ENCODE measurements at regions not wholly inside any gene's neighbourhood (a gene's known extent, or its start where the extent isn't known, plus 50 kb on each side); places are given as distances from the start of the nearest gene placed in this dataset.

DNA sequence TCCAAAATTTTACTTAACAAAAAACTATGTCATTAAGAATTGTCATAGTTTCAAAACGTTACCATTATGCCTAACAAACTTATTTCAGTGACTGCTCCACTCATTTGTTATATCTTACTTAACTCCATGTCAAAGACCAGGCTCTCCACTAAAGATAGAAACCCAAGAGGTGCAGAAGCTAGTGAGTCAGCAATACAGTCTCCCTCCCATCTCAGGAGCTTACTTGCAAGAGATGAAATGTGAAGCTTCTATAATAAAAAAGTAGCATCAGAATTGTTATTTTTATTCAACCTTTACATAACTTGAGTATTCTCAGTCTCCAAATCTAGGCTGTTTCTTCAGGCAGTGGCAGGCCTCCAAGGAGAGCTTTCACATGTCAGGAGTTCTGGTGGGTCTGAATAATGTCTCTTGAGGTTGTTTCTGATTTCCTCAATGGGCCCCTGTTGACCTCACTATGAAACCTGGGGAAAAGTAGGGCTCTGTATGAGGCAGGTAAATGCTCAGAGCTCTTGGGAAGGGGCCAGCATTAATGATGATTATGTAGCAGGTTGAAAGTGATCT lies 242.0 kb downstream of the NDFIP2 start:
- H3K36me3 Mint-ChIP-seq (ENCODE audit: low read depth) = no peaks in the 10 kb centered on the region
- intact Hi-C loops (cut with micrococcal nuclease) = no loop called here
- H3K27ac Mint-ChIP-seq = no peak overlapping the region
- no peak for DNase-seq (ENCODE audit: low spot score)
- no peak overlapping the region for H3K4me3 Mint-ChIP-seq
- H3K9me3 Mint-ChIP-seq = peaks cover 3% of the 10 kb centered on the region
- H3K4me1 Mint-ChIP-seq (ENCODE audit: low read depth) = no peaks in the 10 kb centered on the region
- peaks cover 3% of the 10 kb centered on the region for H3K27me3 Mint-ChIP-seq (ENCODE audit: insufficient read depth)

DNA sequence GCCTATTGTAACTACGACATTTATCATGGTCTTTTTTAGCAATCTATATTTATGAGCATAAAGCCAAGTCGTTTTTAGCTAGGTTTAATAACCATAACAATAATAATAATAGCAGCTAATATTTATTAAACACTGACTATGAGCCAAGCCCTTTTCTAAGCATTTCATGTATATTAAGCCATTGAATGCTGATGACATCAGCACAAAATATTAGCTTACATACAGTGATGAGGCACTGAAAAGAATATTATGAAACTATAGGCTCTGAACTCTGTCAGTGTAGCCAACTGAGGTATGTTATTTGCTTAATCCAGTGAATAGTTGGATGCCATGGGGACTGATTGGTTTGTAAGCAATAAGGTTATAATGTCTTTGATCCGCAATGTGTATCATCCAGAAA lies 235.2 kb downstream of the NDFIP2 start:
- H3K4me3 Mint-ChIP-seq = no peak overlapping the region
- H3K27ac Mint-ChIP-seq = no peak overlapping the region
- H3K36me3 Mint-ChIP-seq (ENCODE audit: low read depth) = no peaks in the 10 kb centered on the region
- intact Hi-C loops (cut with micrococcal nuclease) = no loop called here
- H3K9me3 Mint-ChIP-seq = peaks cover 3% of the 10 kb centered on the region
- H3K27me3 Mint-ChIP-seq (ENCODE audit: insufficient read depth) = no peaks in the 10 kb centered on the region
- DNase-seq (ENCODE audit: low spot score) = no peak
- no peaks in the 10 kb centered on the region for H3K4me1 Mint-ChIP-seq (ENCODE audit: low read depth)

DNA sequence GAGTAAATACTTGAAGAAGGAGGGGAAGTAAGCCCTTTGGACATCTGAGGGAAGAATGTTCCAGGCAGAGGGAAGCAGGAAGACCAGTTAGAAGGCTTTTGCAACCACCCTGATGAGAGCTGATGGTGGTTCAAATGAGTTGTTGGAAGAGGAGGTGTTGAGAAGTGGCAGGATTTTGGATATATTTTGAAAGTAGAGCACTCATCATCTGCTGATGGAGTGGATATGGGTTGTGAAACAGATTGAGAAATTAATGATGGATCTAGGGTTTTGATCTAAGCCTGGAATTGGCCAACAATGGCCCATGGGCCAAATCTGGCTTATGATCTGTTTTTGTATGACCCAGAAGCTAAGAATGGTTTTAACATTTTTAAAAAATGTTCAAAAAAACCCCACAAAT lies 230.7 kb downstream of the NDFIP2 start:
- no peaks in the 10 kb centered on the region for H3K27me3 Mint-ChIP-seq (ENCODE audit: insufficient read depth)
- H3K4me1 Mint-ChIP-seq (ENCODE audit: low read depth) = no peaks in the 10 kb centered on the region
- no peaks in the 10 kb centered on the region for H3K36me3 Mint-ChIP-seq (ENCODE audit: low read depth)
- no peak for DNase-seq (ENCODE audit: low spot score)
- intact Hi-C loops (cut with micrococcal nuclease) = no loop called here
- H3K27ac Mint-ChIP-seq = no peak overlapping the region
- no peak overlapping the region for H3K4me3 Mint-ChIP-seq
- no peaks in the 10 kb centered on the region for H3K9me3 Mint-ChIP-seq

DNA sequence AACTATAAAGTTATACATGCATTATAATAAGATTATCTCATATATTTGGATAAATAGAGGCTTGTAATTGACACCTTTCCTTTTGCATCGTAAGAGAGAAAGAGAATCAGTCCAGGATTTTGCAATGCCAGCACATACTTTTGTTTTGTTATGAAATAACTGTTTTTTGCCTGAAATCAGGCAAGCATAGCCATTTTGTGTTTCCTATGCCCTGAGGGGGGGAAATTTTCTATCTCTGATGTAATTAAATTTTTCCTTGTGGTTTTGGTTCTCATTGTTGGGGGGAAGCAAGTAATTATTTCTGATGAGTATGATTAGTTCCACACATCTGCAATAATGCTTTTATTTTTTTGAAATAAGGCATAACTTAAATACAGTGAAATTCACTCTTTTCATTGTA lies 229.4 kb downstream of the NDFIP2 start:
- Mint-ChIP-seq H3K27ac (no peak overlapping the region), H3K4me1 (ENCODE audit: low read depth) (no peaks in the 10 kb centered on the region), H3K4me3 (no peak overlapping the region), H3K9me3 (no peaks in the 10 kb centered on the region), H3K27me3 (ENCODE audit: insufficient read depth) (no peaks in the 10 kb centered on the region), H3K36me3 (ENCODE audit: low read depth) (no peaks in the 10 kb centered on the region)
- intact Hi-C loops (cut with micrococcal nuclease) = no loop called here
- no peak for DNase-seq (ENCODE audit: low spot score)

DNA sequence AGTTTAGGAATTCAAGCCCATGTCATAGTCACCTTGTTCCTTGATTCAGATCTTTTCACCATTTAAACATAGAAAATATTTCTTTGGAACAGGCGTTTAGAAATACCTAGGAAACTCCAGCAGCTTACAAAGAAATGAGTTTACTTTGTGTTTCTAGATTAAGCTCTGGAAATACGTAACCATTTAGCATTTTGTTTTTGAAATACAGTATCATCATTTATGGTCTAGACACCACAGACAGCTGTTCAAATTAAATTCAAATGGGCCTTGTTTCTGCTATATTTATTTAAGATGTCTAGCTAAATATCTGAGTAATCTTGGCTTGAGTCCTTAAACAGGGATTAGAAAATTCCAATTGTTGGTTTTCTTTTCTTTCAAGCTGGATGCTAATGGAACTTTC lies 228.5 kb downstream of the NDFIP2 start:
- no peak overlapping the region for H3K27ac Mint-ChIP-seq
- no peaks in the 10 kb centered on the region for H3K27me3 Mint-ChIP-seq (ENCODE audit: insufficient read depth)
- H3K9me3 Mint-ChIP-seq = no peaks in the 10 kb centered on the region
- intact Hi-C loops (cut with micrococcal nuclease) = no loop called here
- no peak overlapping the region for H3K4me3 Mint-ChIP-seq
- no peaks in the 10 kb centered on the region for H3K36me3 Mint-ChIP-seq (ENCODE audit: low read depth)
- DNase-seq (ENCODE audit: low spot score) = no peak
- no peaks in the 10 kb centered on the region for H3K4me1 Mint-ChIP-seq (ENCODE audit: low read depth)

DNA sequence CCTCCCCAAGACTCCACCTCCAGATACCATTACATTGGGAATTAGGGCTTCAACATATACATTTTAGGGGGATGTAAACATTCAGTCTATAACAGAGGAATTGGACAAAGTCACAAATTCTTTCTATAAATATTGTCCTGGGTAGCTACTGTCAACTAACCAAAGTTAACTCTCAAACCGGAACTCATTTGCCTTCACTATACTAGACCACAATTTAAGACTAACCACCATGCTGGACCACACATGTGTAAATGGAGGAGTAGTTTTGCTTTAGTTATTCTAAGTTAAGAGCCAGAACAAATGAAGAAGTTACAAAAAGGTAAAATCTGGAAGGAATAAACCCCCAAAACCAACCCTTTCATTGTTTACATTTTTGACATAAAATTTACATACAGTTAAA lies 222.8 kb downstream of the NDFIP2 start:
- intact Hi-C loops (cut with micrococcal nuclease) = no loop called here

DNA sequence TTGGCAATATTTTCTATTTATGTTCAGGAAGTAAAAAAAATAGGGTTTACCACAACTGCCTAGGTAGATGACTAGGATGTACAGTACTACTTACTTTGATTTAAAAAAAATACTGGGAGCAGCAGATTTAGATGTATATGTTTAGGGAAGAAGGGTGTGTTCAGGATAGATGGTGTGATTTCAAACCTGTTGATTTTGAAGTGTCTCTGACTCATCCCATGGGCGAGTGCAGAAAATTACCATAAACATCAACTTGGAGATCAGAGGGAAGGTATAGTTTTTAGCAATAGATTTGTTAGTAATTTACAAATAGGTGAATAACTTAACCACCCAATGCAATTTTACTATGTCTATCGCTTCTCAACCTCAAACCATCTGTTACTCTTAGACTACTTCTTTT lies 214.8 kb downstream of the NDFIP2 start:
- Mint-ChIP-seq H3K9me3 (no peaks in the 10 kb centered on the region), H3K36me3 (ENCODE audit: low read depth) (no peaks in the 10 kb centered on the region), H3K27ac (no peak overlapping the region), H3K4me3 (no peak overlapping the region), H3K4me1 (ENCODE audit: low read depth) (no peaks in the 10 kb centered on the region), H3K27me3 (ENCODE audit: insufficient read depth) (peaks cover 3% of the 10 kb centered on the region)
- intact Hi-C loops (cut with micrococcal nuclease) = no loop called here
- no peak for DNase-seq (ENCODE audit: low spot score)

More for the DNA sequence above, 222.8 kb downstream of the NDFIP2 start:
- Mint-ChIP-seq H3K27ac (no peak overlapping the region), H3K36me3 (ENCODE audit: low read depth) (no peaks in the 10 kb centered on the region), H3K4me1 (ENCODE audit: low read depth) (no peaks in the 10 kb centered on the region), H3K9me3 (no peaks in the 10 kb centered on the region), H3K4me3 (no peak overlapping the region), H3K27me3 (ENCODE audit: insufficient read depth) (no peaks in the 10 kb centered on the region)
- DNase-seq (ENCODE audit: low spot score) = no peak

DNA sequence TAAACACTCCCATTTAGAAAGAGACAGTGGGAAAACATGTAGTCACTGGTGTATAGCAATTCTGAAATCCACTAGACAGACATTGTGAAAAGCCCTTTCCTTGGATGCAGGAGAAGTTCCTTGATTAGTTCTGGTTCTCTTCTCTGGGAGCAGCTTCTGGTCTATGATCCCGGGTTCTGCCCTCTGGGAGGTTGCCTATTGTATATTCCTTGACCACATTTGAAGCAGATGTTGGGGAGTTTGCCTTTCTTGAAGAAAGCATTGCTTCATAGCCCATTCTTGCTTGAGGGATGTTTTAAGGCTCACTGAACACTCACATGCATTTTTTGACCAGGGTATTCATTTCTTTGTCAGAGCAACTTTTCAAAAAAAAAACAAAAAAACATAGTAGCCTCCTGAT lies 211.9 kb downstream of the NDFIP2 start:
- Mint-ChIP-seq H3K4me1 (ENCODE audit: low read depth) (no peaks in the 10 kb centered on the region), H3K27me3 (ENCODE audit: insufficient read depth) (peaks cover 3% of the 10 kb centered on the region), H3K9me3 (no peaks in the 10 kb centered on the region), H3K27ac (no peak overlapping the region), H3K36me3 (ENCODE audit: low read depth) (no peaks in the 10 kb centered on the region), H3K4me3 (no peak overlapping the region)
- intact Hi-C loops (cut with micrococcal nuclease) = no loop called here
- no peak for DNase-seq (ENCODE audit: low spot score)

DNA sequence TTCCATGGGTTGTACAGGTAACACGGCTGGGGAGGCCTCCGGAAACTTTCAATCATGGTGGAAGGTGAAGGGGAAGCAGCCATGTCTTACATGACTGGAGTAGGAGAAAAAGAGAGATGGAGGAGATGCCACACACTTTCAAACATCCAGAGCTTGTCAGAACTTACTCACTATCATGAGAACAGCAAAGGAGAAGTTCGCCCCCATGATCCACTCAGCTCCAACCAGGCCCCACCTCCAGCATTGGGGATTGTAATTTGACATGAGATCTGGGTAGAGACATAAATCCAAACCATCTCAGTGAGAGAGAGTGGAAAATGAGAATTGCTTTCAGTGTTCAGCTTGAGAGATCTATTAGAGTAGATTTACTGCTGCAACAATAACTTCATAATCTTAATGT lies 210.9 kb downstream of the NDFIP2 start:
- DNase-seq (ENCODE audit: low spot score) = no peak
- Mint-ChIP-seq H3K4me3 (no peak overlapping the region), H3K27me3 (ENCODE audit: insufficient read depth) (peaks cover 3% of the 10 kb centered on the region), H3K9me3 (no peaks in the 10 kb centered on the region), H3K27ac (no peak overlapping the region), H3K4me1 (ENCODE audit: low read depth) (no peaks in the 10 kb centered on the region), H3K36me3 (ENCODE audit: low read depth) (no peaks in the 10 kb centered on the region)
- intact Hi-C loops (cut with micrococcal nuclease) = no loop called here

DNA sequence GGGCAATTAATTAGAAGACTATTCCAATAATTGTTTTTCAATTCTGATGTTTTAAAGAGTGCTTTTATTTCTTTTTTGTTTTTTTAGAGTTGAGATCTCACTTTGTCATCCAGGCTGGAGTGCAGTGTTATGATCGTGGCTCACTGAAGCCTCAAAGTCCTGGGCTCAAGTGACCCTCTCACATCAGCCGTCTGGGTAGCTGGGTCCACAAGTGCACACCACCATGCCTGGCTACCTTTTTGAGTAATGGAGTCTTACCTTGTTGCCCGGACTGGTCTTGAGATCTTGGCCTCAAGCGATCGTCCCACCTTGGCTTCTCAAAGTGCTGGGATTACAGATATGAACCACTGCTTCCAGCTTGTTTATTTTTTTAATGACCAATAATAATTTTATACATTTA lies 207.8 kb downstream of the NDFIP2 start:
- DNase-seq (ENCODE audit: low spot score) = no peak
- no peaks in the 10 kb centered on the region for H3K36me3 Mint-ChIP-seq (ENCODE audit: low read depth)
- intact Hi-C loops (cut with micrococcal nuclease) = no loop called here
- H3K4me3 Mint-ChIP-seq = no peak overlapping the region
- H3K4me1 Mint-ChIP-seq (ENCODE audit: low read depth) = no peaks in the 10 kb centered on the region
- peaks cover 3% of the 10 kb centered on the region for H3K27me3 Mint-ChIP-seq (ENCODE audit: insufficient read depth)
- H3K27ac Mint-ChIP-seq = no peak overlapping the region
- H3K9me3 Mint-ChIP-seq = no peaks in the 10 kb centered on the region

DNA sequence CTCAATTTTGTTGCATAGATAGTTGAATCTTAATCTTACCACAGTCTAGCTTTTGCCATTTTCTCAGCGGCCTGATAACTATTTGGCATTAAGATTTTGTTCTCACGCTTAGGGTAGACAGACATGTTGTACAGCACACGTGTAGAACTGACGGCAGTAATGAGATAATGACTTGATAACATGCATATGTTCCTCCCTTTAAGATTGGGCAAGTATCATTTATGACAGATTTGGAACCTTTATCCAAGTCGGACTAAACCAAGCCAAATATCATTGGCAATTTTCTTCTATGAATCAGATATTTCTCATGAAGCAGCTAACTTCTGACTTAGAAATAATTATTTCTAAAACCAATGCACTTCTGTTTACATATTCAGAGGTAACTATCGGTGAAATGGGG lies 205.5 kb downstream of the NDFIP2 start:
- Mint-ChIP-seq H3K9me3 (peaks cover 5% of the 10 kb centered on the region), H3K4me1 (ENCODE audit: low read depth) (no peaks in the 10 kb centered on the region), H3K4me3 (no peak overlapping the region), H3K27ac (no peak overlapping the region), H3K36me3 (ENCODE audit: low read depth) (no peaks in the 10 kb centered on the region), H3K27me3 (ENCODE audit: insufficient read depth) (no peaks in the 10 kb centered on the region)
- DNase-seq (ENCODE audit: low spot score) = no peak
- intact Hi-C loops (cut with micrococcal nuclease) = no loop called here

DNA sequence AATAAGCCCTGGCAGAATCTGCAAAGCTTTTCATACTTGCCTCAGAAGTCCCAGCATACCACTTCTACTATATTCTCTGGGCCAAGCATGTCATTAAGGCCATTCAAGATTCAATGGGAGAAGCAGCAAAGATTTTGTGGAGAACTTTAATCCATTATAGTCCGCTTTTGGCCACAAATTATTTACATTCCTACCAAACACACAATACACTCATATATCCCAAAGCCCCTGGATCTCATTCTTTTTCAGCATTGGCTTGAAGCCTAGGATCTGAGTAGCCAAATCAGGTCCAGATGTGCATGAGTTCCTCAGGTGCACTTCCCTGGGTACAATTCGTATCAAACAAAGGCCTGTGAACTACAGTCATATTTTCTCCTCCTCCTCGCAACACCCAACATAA lies 203.4 kb downstream of the NDFIP2 start:
- Mint-ChIP-seq H3K27ac (no peak overlapping the region), H3K4me1 (ENCODE audit: low read depth) (no peaks in the 10 kb centered on the region), H3K27me3 (ENCODE audit: insufficient read depth) (peaks cover 2% of the 10 kb centered on the region), H3K36me3 (ENCODE audit: low read depth) (no peaks in the 10 kb centered on the region), H3K4me3 (no peak overlapping the region), H3K9me3 (peaks cover 5% of the 10 kb centered on the region)
- intact Hi-C loops (cut with micrococcal nuclease) = no loop called here
- no peak for DNase-seq (ENCODE audit: low spot score)

DNA sequence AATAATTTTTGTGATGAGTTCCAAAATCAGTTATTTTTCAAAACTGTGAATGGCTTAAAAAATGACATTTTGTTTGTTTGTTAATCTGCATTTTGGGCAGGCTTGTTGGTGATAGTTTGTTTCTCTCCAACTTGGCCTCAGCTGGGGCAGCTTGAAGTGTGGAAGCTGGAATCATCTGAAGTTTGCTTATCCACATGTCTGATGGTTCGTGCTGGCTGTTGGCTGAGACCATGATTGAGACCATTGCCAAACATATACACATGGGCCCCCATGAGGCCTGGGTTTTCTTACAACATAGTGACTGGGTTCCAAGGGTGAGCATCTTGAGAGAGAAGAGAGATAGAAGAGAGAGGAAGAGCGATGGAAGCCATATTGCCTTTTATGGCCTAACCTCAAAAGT lies 201.2 kb downstream of the NDFIP2 start:
- intact Hi-C loops (cut with micrococcal nuclease) = no loop called here
- Mint-ChIP-seq H3K4me1 (ENCODE audit: low read depth) (no peaks in the 10 kb centered on the region), H3K36me3 (ENCODE audit: low read depth) (no peaks in the 10 kb centered on the region), H3K27me3 (ENCODE audit: insufficient read depth) (peaks cover 2% of the 10 kb centered on the region), H3K27ac (no peak overlapping the region), H3K4me3 (no peak overlapping the region), H3K9me3 (peaks cover 5% of the 10 kb centered on the region)
- no peak for DNase-seq (ENCODE audit: low spot score)

DNA sequence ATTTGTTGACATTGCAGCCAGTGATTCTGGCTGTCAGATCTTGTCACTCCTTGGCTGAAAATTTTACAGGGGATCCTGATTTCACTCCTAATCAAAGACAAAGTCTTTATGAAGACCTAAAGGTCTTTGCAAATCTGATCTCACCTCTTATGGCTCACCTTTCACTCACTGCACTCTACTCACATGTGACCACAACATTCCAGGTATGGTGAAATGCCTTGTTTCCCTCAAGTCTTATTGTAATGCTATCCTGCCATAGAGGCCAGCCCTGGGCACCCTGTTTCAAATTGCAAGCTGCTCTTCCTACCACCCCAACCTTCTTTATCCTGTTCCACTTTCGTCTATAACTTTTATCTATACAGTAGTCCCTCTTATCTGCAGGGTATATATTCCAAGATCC lies 200.1 kb downstream of the NDFIP2 start:
- DNase-seq (ENCODE audit: low spot score) = no peak
- no peaks in the 10 kb centered on the region for H3K36me3 Mint-ChIP-seq (ENCODE audit: low read depth)
- H3K27ac Mint-ChIP-seq = no peak overlapping the region
- intact Hi-C loops (cut with micrococcal nuclease) = no loop called here
- peaks cover 4% of the 10 kb centered on the region for H3K27me3 Mint-ChIP-seq (ENCODE audit: insufficient read depth)
- H3K9me3 Mint-ChIP-seq = peaks cover 5% of the 10 kb centered on the region
- no peak overlapping the region for H3K4me3 Mint-ChIP-seq
- H3K4me1 Mint-ChIP-seq (ENCODE audit: low read depth) = no peaks in the 10 kb centered on the region

Measured in activated T-helper 1 cell treated with anti-CD3 and anti-CD28 coated beads, Interleukin-12 subunit alpha, Interleukin-12 subunit beta, Interleukin-2, Interleukin-4 antibody, amounts not matched to agents 30 ng/mL and 10 ng/mL and 1 ng/mL, durations not matched to agents 14 hours and 24 hours and 36 hours (primary cell).